NCI-H2081 treated with DMSO at 0.1 percent for 48 hours (cell line): ENCODE measurements at regions not wholly inside any gene's neighbourhood (a gene's known extent, or its start where the extent isn't known, plus 50 kb on each side); places are given as distances from the start of the nearest gene placed in this dataset.
"Not testable (repeated sequence)": the region's sequence is repeated elsewhere in the genome, so short reads cannot be mapped to it uniquely, and the experiment has no call there.

ENCODE experiments used
- DNase-seq: peaks from one replicate; lab custom pipeline; 2025; lab: John Stamatoyannopoulos, UW

GRCh38 chr9:30010691-30011090, 2373.8 kb upstream of the ACO1 start:
- no peak for DNase-seq

GRCh38 chr9:30012622-30013021, 2371.8 kb upstream of the ACO1 start:
- DNase-seq = no peak

DNA sequence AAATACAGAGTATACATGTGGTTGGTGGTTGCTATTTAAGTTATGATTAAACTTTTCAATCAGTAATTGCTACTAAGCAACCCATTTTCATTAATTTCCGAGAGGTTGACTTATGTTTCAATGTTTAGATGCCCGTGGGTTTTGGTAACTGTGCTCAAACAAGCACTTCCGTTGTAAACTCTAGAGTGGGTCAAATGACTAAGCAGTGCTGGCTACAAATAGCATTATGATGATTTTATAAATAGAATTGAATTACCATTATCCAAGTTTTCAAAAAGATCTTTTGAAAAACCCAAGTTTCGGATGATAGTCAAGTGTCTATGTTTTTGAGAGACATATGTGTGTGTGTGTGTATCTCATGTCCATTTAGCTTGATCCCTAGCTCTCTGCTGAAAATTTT, 2369.4 kb upstream of the ACO1 start:
- DNase-seq = no peak

DNA sequence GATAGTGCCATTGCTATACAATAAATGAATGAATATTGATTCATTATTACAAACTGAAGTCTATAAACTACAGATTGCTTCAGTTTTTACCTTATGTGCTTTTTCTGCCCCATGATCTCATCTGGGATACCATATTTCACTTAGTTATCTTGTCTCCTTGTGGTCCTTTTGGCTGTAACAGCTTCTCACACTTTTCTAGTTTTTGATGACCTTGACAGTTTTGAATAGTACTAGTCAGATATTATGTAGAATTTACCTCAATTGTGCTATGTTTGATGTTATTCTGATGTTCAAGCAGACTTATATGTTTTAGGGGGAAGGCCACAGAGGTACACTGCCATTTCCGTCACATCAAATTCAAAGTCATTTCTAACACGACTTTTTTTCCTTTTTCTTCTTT, 2364.3 kb upstream of the ACO1 start:
- DNase-seq = no peak

GRCh38 chr9:30035761-30036160, 2348.7 kb upstream of the ACO1 start:
- no peak for DNase-seq

GRCh38 chr9:30036558-30036957, 2347.9 kb upstream of the ACO1 start:
- DNase-seq = no peak

DNA sequence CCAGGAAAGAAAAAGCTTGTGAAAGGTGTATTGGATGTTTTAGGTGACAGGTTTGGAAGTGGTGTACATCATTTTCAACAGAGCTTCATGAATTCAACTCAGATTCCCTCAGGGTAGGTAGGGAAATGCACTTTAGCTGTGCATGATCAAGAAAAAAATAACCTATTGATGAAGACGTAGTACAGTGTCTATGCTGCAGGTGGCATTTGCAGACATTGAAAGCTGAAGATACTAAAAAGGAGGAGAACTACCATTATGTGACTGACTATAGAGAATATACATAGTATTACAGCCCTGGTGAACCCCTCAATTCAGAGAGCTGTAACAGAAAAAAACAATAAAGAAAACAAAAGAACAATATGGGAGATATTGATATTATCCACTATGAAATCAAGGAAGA, 2344.7 kb upstream of the ACO1 start:
- no peak for DNase-seq

DNA sequence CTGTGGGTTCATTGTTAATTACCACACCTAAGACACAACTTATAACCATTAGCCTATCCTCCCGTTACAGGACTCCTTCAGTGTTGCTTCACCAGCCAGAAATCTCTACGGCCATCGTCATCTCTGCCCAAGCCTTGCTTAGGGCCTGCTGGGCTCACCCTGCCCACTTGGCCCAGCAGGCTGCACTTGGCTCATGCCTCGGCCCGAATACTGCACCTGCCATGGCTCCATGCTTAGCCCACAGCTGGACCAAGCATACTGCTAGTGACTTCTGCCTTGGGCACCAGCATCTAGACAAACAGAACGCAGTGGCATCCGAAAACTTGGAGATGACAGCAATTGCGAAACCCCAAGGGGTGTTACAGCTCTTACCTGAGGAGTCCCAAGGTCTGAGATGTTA, 2336.0 kb upstream of the ACO1 start:
- DNase-seq = no peak

GRCh38 chr9:30058463-30058862, 2326.0 kb upstream of the ACO1 start:
- DNase-seq = no peak

DNA sequence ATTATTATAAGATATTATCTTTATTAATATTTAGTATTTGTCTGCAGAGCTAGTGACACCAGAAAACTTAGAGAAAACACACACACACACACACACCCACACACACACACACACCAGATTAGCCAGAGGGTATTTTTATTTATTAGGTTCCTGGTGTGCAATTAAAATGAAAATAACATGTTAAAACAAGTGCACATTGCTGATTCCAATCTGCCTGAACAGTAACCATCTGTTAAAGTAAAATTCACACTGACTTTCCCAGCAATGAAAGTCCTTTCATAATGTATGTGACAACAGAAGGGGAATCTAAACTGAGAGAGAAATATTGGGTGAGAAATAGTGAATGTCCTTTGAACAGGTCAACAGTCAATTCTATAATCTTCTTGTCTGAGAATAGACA, 2323.5 kb upstream of the ACO1 start:
- no peak for DNase-seq

- no peak for DNase-seq
Measured at GRCh38 chr9:30065888-30066287, 2318.6 kb upstream of the ACO1 start.

DNA sequence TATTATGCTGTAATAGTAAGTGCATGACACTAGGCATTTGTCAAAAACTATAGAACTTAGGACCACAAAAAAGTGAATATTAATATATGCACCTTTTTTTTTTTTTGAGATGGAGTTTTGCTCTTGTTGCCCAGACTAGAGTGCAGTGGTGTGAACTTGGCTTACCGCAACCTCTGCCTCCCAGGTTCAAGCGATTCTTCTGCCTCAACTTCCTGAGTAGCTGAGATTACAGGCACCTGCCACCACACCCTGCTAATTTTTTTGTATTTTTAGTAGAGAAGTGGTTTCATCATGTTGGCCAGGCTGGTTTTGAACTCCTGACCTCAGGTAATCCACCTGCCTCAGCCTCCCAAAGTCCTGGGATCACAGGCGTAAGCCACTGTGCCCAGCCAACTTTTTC, 2315.2 kb upstream of the ACO1 start:
- DNase-seq = not testable (repeated sequence)

- DNase-seq = no peak
Measured at GRCh38 chr9:30075022-30075421, 2309.4 kb upstream of the ACO1 start.

DNA sequence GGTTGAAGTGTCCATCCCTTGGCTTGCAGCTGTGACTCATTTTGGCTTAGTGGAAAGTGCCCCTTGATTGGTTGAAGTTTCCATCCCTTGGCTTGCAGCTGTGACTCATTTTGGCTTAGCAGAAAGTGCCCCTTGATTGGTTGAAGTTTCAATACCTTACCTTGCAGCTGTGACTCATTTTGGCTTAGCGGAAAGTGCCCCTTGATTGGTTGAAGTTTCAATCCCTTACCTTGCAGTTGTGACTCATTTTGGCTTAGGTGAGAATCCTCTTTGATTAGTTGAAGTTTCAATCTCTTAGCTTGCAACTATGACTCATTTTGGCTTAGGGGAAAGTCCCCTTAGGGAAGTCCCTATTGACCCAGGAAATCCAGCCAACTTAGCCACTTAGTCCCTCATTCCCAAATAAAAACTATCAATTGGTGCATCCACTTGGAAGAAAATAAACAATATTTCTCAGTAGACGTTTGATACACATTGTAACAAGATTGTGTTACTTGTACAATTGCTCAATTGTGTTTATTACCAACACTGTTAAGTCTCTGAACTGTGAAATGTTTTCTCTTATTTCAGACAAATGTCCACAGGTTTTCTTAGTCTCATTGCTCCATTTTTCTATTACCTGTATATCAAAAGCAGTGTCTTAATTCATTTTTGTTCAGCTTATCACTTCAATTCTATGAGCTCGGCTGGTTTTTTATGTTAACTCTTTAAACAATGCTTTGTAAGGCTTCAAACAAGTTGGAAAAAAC, 2308.8 kb upstream of the ACO1 start:
- no peak for DNase-seq

- DNase-seq = no peak
Measured at GRCh38 chr9:30078195-30078594, 2306.2 kb upstream of the ACO1 start.

DNA sequence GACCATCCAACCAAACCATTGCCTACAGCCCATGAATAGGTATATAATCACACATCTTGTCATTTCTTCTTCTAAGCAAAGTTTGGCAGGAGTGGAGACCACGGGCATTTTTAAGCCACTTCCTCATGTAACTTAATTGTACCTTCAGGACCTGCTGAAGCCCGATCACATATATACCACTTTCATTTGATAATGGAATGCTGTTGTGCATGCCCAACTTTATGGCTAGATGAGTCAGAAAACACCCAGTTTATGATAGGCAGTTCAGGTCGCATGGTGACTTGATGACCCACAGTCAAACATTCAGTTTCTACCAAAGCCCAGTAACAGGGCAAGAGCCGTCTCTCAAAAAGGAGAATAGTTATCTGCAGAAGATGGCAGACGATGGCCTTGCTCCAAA, 2295.0 kb upstream of the ACO1 start:
- DNase-seq = no peak

- DNase-seq = no peak
Measured at GRCh38 chr9:30103647-30104394, 2280.6 kb upstream of the ACO1 start.

DNA sequence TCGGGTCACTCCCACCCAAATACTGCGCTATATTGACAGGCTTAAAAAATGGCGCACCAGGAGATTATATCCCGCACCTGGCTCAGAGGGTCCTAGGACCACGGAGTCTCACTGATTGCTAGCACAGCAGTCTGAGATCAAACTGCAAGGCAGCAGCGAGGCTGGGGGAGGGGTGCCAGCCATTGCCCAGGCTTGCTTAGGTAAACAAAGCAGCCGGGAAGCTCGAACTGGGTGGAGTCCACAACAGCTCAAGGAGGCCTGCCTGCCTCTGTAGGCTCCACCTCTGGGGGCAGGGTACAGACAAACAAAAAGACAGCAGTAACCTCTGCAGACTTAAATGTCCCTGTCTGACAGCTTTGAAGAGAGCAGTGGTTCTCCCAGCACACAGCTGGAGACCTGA, 2277.3 kb upstream of the ACO1 start:
- DNase-seq = not testable (repeated sequence)

GRCh38 chr9:30116673-30117217, 2267.7 kb upstream of the ACO1 start:
- no peak for DNase-seq

GRCh38 chr9:30120666-30121065, 2263.8 kb upstream of the ACO1 start:
- no peak for DNase-seq

GRCh38 chr9:30121611-30122010, 2262.8 kb upstream of the ACO1 start:
- DNase-seq = no peak

DNA sequence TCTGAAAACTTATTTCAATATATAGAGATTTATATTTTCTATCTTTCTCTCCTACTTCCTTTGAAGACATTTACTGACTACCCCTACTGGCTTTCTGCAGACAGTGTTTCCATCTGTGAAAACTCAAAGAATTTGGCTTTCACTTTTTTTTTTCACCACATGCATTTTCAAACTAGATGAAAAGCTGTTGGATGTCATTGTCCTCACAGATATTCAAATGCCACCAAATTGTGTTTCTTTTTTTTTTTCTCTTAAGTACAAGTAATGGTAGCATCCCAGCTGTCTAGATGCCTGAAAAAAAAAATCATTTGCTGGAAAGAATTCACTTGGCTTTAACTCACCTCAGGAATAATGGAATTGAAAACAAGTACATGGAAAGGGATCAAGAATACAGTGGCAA, 2258.6 kb upstream of the ACO1 start:
- DNase-seq = no peak

- DNase-seq = no peak
Measured at GRCh38 chr9:30127371-30127770, 2257.1 kb upstream of the ACO1 start.
